NCI-H748 (cell line): ENCODE measurements at regions not wholly inside any gene's neighbourhood (a gene's known extent, or its start where the extent isn't known, plus 50 kb on each side); places are given as distances from the start of the nearest gene placed in this dataset.
"Not testable (repeated sequence)": the region's sequence is repeated elsewhere in the genome, so short reads cannot be mapped to it uniquely, and the experiment has no call there.

Experiments
- DNase-seq: peaks from one replicate; lab custom pipeline; 2025; ENCODE audit not compliant: unreplicated experiment; lab: John Stamatoyannopoulos, UW

- DNase-seq = no peak
Measured at GRCh38 chr5:12615141-12615820, 711.0 kb upstream of the CTNND2 start.

DNA sequence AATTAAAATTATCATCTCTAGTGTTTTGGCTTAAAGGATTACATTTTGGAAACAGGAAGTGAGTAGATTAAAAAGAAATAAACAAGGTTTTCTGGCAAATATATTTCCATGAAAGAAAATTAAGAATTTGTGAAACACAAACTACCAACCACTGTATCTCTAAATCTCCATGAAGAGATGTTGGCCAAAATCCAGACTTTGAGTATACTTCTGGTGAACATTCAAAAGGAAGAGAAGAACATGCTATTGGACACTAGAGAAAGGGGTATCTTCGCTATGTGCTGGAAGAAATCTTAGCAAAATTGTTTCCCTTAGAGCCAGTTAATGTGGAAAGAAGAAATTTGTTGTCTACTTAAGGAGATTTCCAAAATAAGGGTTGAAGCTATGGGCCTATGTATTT is 710.4 kb upstream of the CTNND2 start:
- DNase-seq = no peak

- DNase-seq = no peak
Measured at GRCh38 chr5:12611132-12611531, 706.9 kb upstream of the CTNND2 start.

DNA sequence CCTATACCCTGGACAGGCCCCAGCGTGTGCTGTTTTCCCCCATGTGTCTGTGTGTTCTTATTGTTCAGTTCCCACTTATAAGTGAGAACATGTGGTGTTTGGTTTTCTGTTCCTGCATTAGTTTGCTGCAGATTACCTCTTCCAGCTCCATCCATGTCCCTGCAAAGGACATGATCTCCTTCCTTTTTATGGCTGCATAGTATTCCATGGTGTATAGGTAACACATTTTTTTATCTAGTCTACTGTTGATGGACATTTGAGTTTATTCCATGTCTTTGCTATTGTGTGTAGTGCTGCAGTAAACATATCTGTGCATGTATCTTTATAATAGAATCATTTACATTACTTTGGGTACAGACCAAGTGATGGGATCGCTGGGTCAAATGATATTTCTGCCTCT is 703.6 kb upstream of the CTNND2 start:
- not testable (repeated sequence) for DNase-seq

DNA sequence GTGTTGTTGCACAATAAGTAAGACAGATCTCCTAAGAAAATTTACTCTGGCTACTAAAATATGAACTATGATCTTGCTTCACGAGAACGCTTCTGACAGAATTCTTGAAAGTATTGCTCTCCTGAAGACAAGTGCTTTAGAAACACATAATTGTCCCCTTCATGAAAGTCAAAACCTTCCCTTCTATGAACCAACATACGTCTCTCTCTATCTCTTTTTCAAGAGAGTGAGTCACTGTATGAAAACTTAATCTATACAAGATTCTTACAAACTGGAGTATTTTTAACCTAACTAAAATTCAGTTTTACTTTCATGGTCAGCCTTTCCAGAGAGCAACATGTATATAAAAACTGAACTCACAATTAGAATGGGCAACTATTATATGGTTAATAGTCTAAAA is 688.0 kb upstream of the CTNND2 start:
- DNase-seq = no peak

DNA sequence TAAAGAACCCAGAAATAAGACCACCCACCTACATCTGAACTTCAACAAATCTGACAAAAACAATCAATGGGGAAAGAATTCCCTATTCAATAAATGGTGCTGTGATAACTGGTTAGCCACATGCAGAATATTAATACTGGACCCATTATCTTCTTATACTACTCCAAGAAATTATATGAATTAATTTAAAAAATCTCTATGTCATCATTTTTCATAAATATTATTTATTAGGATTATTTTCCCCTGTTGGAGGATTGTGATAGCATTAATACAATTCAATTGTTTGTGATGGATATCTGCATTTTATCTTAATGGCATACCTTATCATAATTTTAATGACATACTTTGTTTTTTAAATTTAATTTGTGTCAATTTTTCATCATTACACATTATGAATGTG is 682.2 kb upstream of the CTNND2 start:
- DNase-seq = no peak

DNA sequence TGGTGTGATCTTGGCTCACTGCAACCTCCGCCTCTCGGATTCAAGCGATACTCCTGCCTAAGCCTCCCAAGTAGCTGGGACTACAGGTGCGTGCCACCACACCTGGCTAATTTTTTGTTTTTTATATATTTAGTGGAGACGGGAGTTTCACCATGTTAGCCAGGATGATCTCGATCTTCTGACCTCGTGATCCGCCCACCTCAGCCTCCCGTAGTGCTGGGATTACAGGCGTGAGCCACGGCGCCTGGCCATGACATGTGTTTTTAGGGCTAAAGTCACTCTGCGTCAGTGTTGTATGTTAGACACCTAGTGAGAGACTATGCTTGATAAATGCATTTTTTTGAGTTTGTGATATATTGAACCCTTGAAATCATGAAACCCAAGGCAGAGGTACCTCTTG is 674.6 kb upstream of the CTNND2 start:
- DNase-seq = not testable (repeated sequence)

DNA sequence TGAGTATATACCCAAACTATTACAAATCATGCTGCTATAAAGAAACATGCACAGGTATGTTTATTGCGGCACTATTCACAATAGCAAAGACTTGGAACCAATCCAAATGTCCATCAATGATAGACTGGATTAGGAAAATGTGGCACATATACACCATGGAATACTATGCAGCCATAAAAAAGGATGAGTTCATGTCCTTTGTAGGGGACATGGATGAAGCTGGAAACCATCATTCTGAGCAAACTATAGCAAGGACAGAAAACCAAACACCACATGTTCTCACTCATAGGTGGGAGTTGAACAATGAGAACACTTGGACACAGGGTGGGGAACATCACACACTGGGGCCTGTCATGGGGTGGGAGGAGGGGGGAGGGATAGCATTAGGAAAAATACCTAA is 672.7 kb upstream of the CTNND2 start:
- DNase-seq = not testable (repeated sequence)

GRCh38 chr5:12574298-12575093 is 670.2 kb upstream of the CTNND2 start:
- peak; percentile 100 for DNase-seq

- DNase-seq = peak; percentile 84
Measured at GRCh38 chr5:12573916-12574297, 669.7 kb upstream of the CTNND2 start.

DNA sequence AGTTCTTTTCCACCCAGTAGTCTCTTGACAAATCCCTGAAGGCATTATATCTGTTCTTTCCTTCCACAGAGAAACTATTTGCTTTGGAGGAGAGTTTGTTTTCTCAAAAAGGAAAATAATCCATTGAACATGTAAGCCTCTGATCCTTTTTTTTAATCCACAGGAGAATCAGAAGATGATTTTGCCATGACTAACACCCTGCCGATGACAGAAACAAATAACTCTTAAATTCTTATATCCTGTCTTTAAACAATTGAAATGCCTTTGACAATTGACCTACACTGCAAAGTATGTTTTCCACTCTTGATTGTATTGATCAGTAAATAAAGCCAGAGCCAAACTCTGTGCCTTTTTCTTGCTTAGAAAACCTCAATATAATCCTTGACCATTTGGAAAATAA is 666.4 kb upstream of the CTNND2 start:
- DNase-seq = no peak

- no peak for DNase-seq
Measured at GRCh38 chr5:12566441-12566840, 662.2 kb upstream of the CTNND2 start.

- DNase-seq = no peak
Measured at GRCh38 chr5:12557012-12557411, 652.8 kb upstream of the CTNND2 start.

GRCh38 chr5:12526113-12526512 is 621.9 kb upstream of the CTNND2 start:
- no peak for DNase-seq

GRCh38 chr5:12522116-12522515 is 617.9 kb upstream of the CTNND2 start:
- no peak for DNase-seq

DNA sequence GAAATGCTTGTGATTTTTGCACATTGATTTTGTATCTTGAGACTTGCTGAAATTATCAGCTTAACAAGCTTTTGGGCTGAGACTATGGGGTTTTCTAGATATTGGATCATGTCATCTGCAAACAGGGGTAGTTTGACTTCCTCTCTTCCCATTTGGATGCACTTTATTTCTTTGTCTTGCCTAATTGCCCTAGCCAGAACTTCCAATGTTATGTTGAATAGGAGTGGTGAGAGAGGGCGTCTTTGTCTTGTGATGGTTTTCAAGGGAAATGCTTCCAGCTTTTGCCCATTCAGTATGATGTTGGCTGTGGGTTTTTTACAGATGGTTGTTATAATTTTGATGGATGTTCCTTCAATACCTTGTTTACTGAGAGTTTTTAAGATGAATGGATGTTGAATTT is 600.7 kb upstream of the CTNND2 start:
- DNase-seq = not testable (repeated sequence)

DNA sequence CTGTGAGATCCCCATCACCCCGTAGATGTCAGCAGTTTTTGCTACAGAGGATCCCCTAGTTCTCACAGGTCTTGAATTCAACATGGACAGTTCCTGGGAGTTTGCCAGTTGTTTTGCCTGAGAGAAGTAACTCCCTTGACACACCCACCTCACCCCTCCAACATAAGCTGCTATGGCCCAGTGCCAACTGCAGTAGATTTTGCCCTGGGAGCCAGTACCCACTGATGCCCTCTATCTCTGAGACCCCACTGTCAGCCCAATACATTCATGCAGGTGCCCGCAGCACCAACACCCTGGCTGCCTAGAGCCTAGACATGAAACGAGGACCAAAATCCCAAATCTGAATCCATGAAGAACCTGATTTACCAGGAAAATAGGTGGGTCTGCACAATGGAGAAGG is 583.9 kb upstream of the CTNND2 start:
- no peak for DNase-seq

DNA sequence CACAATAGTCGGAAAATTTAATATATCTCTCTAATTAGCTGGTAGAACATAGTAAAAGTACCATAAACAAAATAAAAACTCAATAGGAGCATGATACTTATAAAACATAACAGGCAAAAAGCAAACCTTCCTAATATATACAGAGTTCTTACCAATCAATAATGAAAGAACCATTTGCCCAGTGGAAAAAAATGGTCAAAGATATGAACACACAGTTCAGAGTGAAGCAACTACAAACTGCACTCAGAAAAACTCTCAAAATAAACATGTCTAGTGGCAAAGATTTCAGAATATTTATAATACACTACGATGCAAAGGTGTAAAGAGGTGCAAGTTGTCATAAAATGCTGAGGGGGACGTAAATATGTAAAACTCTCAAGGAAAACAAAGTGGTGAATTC is 576.2 kb upstream of the CTNND2 start:
- DNase-seq = no peak

- no peak for DNase-seq
Measured at GRCh38 chr5:12477554-12477953, 573.3 kb upstream of the CTNND2 start.

DNA sequence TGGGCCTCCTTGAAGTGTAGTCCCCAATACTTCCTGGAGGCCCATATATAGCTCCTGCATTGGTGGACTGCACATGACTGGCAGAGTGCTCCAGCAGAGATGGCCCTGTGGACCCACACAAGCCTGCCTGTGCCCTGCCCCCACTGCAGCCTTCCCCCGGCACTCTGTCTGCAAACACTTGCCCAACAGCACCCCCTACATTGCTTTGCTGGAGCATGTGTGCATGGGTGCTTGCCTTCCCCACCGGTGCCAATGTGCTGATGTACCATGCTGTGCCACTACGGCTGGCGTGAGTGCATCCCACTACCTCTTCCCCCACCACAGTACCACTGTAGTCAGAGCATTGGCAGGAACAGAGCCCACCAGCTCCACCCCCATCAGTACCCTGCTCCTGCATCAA is 563.6 kb upstream of the CTNND2 start:
- no peak for DNase-seq

- DNase-seq = no peak
Measured at GRCh38 chr5:12460493-12461261, 556.4 kb upstream of the CTNND2 start.

GRCh38 chr5:12459326-12459725 is 555.1 kb upstream of the CTNND2 start:
- no peak for DNase-seq
